HepG2 (cell line): ENCODE measurements at regions not wholly inside any gene's neighbourhood (a gene's known extent, or its start where the extent isn't known, plus 50 kb on each side); places are given as distances from the start of the nearest gene placed in this dataset.

Experiments used
- ATAC-seq: fragments of 200-7000 bp; cut with Tn5 transposase; 3 replicates; pipeline ENCODE4 v1.9.1; 2020; ENCODE audit warnings: mild to moderate bottlenecking, moderate library complexity
- BruUV-seq: library from RNA; stranded (reverse); fragments of 400-500 nt; replicated peaks from 2 replicates; lab custom pipeline; 2021; lab: Mats Ljungman, UMichigan
- CTCF ChIA-PET: fragments of 300-600 bp; formaldehyde crosslinking; extraction: SDS; loops from one replicate; lab custom pipeline; 2021; ENCODE audit warnings: low total read pairs, inconsistent platforms, low intra/inter-chr PET ratio; lab: Yijun Ruan, JAX
- POLR2A ChIA-PET: fragments of 350-600 bp; sonication (Branson Sonifier 250); formaldehyde crosslinking; loops from one replicate; lab custom pipeline; 2020; ENCODE audit warnings: antibody characterized with exemption, inconsistent platforms; lab: Yijun Ruan, JAX
- DNase-seq: peaks from one replicate; pipeline ENCODE4 v3.0.0-alpha.2; 2015; ENCODE audit warnings: low spot score
- FAIRE-seq: peaks from 3 replicates; lab custom pipeline; 2011; peaks lifted over from hg19 to GRCh38; lab: Jason Lieb, UNC
- H2AFZ ChIP-seq: one replicate; pipeline ENCODE4 v1.6.1; 2011; ENCODE audit warnings: low read length, inconsistent platforms
- H3K27ac ChIP-seq: fragments of 300-600 bp; 3 replicates; pipeline ENCODE4 v1.8.0; 2011; ENCODE audit warnings: mixed run types, mild to moderate bottlenecking, mixed read lengths, low read length, inconsistent platforms; ENCODE audit not compliant: insufficient read depth; ENCODE audit errors: extremely low read length
- H3K27me3 ChIP-seq, 2 experiments: fragments of 200-600 bp in 1 of 2; 2 replicates in 1 of 2; 3 replicates in 1 of 2; pipeline versions ENCODE4 v1.6.0 to v1.8.0; 2011; ENCODE audit warnings: low read length in 2 of 2, mild to moderate bottlenecking in 2 of 2, moderate library complexity in 2 of 2, inconsistent platforms in 1 of 2; ENCODE audit not compliant: insufficient read depth in 2 of 2, control insufficient read depth in 1 of 2
- H3K36me3 ChIP-seq, 2 experiments: fragments of 200-600 bp in 1 of 2; replicated peaks in 1 of 2; 2 replicates in 1 of 2; 3 replicates in 1 of 2; pipeline versions ENCODE4 v1.5.1 to v1.8.0; 2011; ENCODE audit warnings: low read length in 2 of 2, inconsistent platforms in 1 of 2; ENCODE audit not compliant: insufficient read depth in 2 of 2, control insufficient read depth in 1 of 2
- H3K4me1 ChIP-seq: 2 replicates; pipeline ENCODE4 v1.5.1; 2012; ENCODE audit warnings: low read length, inconsistent platforms; ENCODE audit not compliant: insufficient read depth
- H3K4me2 ChIP-seq: 2 replicates; pipeline ENCODE4 v1.6.0; 2011; ENCODE audit warnings: low read depth, low read length, inconsistent platforms
- H3K4me3 ChIP-seq, 3 experiments: fragments of 200-600 bp in 1 of 3; sonication (generic), shearing (Covaris generic) in 1 of 3; replicated peaks in 1 of 3; 2 replicates each; pipeline ENCODE4 v1.5.1; 2011 to 2016; ENCODE audit warnings: low read length in 3 of 3, inconsistent platforms in 2 of 3, low read depth in 2 of 3, mild to moderate bottlenecking in 2 of 3, control low read depth in 1 of 3, mixed read lengths in 1 of 3; ENCODE audit not compliant: insufficient read depth in 1 of 3
- H3K79me2 ChIP-seq: one replicate; pipeline ENCODE4 v1.6.1; 2011; ENCODE audit warnings: low read length, inconsistent platforms; ENCODE audit not compliant: insufficient read depth
- H3K9ac ChIP-seq: 2 replicates; pipeline ENCODE4 v1.6.0; 2011; ENCODE audit warnings: mild to moderate bottlenecking, low read depth, low read length, inconsistent platforms; ENCODE audit not compliant: insufficient read depth
- H3K9me3 ChIP-seq: 2 replicates; pipeline ENCODE4 v1.5.1; 2012; ENCODE audit warnings: mild to moderate bottlenecking, low read length
- H4K20me1 ChIP-seq: 2 replicates; pipeline ENCODE4 v1.6.0; 2011; ENCODE audit warnings: inconsistent platforms, mild to moderate bottlenecking, low read length, moderate library complexity; ENCODE audit not compliant: insufficient read depth
- ELF3 ChIP-seq: IDR thresholded peaks from 2 replicates; pipeline ENCODE4 v1.6.1; 2016; ENCODE audit warnings: missing genetic modification reagents, missing compliant biosample characterization
- HNF1A ChIP-seq, 2 experiments: sonication (generic) in 1 of 2; formaldehyde crosslinking in 1 of 2; IDR thresholded peaks; 2 replicates each; pipeline versions ENCODE4 v1.4.0 to v1.6.1; 2016 to 2020; ENCODE audit warnings: borderline replicate concordance in 1 of 2, low read depth in 1 of 2, mild to moderate bottlenecking in 1 of 2, missing genetic modification reagents in 1 of 2
- IRF1 ChIP-seq: sonication (generic); formaldehyde crosslinking; IDR thresholded peaks from 2 replicates; pipeline ENCODE4 v1.4.0; 2020; ENCODE audit warnings: low read depth, mild to moderate bottlenecking, missing genetic modification reagents
- IRF2 ChIP-seq: IDR thresholded peaks from 2 replicates; pipeline ENCODE4 v1.6.1; 2018; ENCODE audit warnings: missing genetic modification reagents, missing compliant biosample characterization
- MTF2 ChIP-seq: sonication (generic); formaldehyde crosslinking; IDR thresholded peaks from 2 replicates; pipeline ENCODE4 v1.5.0; 2020; ENCODE audit warnings: missing genetic modification reagents, borderline replicate concordance
- NRL ChIP-seq: sonication (generic); formaldehyde crosslinking; IDR thresholded peaks from 2 replicates; pipeline ENCODE4 v1.5.0; 2020; ENCODE audit warnings: missing genetic modification reagents, mild to moderate bottlenecking, moderate library complexity, borderline replicate concordance
- PHF5A ChIP-seq: IDR thresholded peaks from one replicate; pipeline ENCODE4 v1.6.1; 2018; ENCODE audit warnings: low read depth, missing genetic modification reagents; ENCODE audit not compliant: unreplicated experiment
- SMYD3 ChIP-seq: sonication (generic); formaldehyde crosslinking; IDR thresholded peaks from 2 replicates; pipeline ENCODE4 v1.8.1; 2023; ENCODE audit warnings: mild to moderate bottlenecking, missing genetic modification reagents
- SNRNP70 ChIP-seq: fragments of 200-400 bp; formaldehyde crosslinking; IDR thresholded peaks from 2 replicates; pipeline ENCODE4 v1.6.1; 2017; ENCODE audit warnings: mild to moderate bottlenecking, low read depth, low read length, moderate library complexity
- ZBTB25 ChIP-seq: IDR thresholded peaks from 2 replicates; pipeline ENCODE4 v1.6.1; 2018; ENCODE audit warnings: missing genetic modification reagents
- ZNF280D ChIP-seq: sonication (generic); formaldehyde crosslinking; IDR thresholded peaks from 2 replicates; pipeline ENCODE4 v1.5.1; 2020; ENCODE audit warnings: mild to moderate bottlenecking, missing genetic modification reagents
- ZNF350 ChIP-seq: sonication (generic); formaldehyde crosslinking; IDR thresholded peaks from 2 replicates; pipeline ENCODE4 v1.4.0; 2020; ENCODE audit warnings: mild to moderate bottlenecking, low read depth, missing genetic modification reagents, borderline replicate concordance
- ZNF510 ChIP-seq: sonication (generic); formaldehyde crosslinking; IDR thresholded peaks from 2 replicates; pipeline ENCODE4 v1.4.0; 2020; ENCODE audit warnings: low read depth, mild to moderate bottlenecking, missing genetic modification reagents
- ZNF605 ChIP-seq: sonication (generic); formaldehyde crosslinking; IDR thresholded peaks from 2 replicates; pipeline ENCODE4 v1.8.0; 2022; ENCODE audit warnings: mild to moderate bottlenecking, missing genetic modification reagents
- ZNF775 ChIP-seq: sonication (generic); formaldehyde crosslinking; IDR thresholded peaks from 2 replicates; pipeline ENCODE4 v1.4.0; 2020; ENCODE audit warnings: missing genetic modification reagents, mild to moderate bottlenecking, moderate library complexity, borderline replicate concordance
- ZNF883 ChIP-seq: sonication (generic); formaldehyde crosslinking; IDR thresholded peaks from 2 replicates; pipeline ENCODE4 v1.5.1; 2020; ENCODE audit warnings: mild to moderate bottlenecking, missing genetic modification reagents; ENCODE audit errors: not compliant biosample characterization
- WGBS: methylation state at CpG from one replicate; pipeline ENCODE4 v1.1.6; 2017; ENCODE audit warnings: low lambda C conversion rate; 5-methylcytosine and 5-hydroxymethylcytosine counted together
- in situ Hi-C: cut with HindIII; loops from 2 replicates; pipeline ENCODE4 v1.10.0; 2017; ENCODE audit warnings: low pct_unique_long_range_greater_than_20kb; ENCODE audit not compliant: extremely low pct_ligation_motif_present
- intact Hi-C: fragments of 100-400 bp; cut with micrococcal nuclease; formaldehyde crosslinking; loops from one replicate; pipeline ENCODE4 v1.10.0; 2022; ENCODE audit not compliant: unreplicated experiment

GRCh38 chr22:22193923-22194322, 50.7 kb upstream of the VPREB1 start:
- H3K4me2 ChIP-seq = no peak overlapping the region
- POLR2A ChIA-PET = no interaction called here
- H3K36me3 ChIP-seq = no peaks in the 10 kb centered on the region
- H3K27ac ChIP-seq = no peak overlapping the region
- ATAC-seq = no peak
- intact Hi-C loops = loop anchor here (2.0 kb wide), 1 partner anchor 37 kb away; no protein-coding TSS in a partner anchor
- H3K9me3 ChIP-seq = no peaks in the 10 kb centered on the region
- in situ Hi-C loops = no loop called here
- no peak overlapping the region for H3K4me3 ChIP-seq
- WGBS = 31% methylated on average over 2 of the region's 2 CpGs
- no peaks in the 10 kb centered on the region for H4K20me1 ChIP-seq
- DNase-seq = no peak
- no TSS peak for BruUV-seq
- peaks cover 1 to 7% of the 10 kb centered on the region in 2 experiments; a peak in 4 of 5 replicates for H3K27me3 ChIP-seq
- no peaks in the 10 kb centered on the region for H3K79me2 ChIP-seq
- H3K4me1 ChIP-seq = no peaks in the 10 kb centered on the region
- CTCF ChIA-PET = no interaction called here
- H3K9ac ChIP-seq = no peak overlapping the region
- H2AFZ ChIP-seq = no peak overlapping the region
- FAIRE-seq = no peak
- TF ChIP-seq MTF2 (CRISPR knock-in tag) = no peak
- TF ChIP-seq ZBTB25 (CRISPR knock-in tag) = no peak
- TF ChIP-seq SNRNP70 = no peak
- TF ChIP-seq HNF1A (IDR thresholded peaks at IDR 0.05; ENCODE audit: low read depth) = no peak
- no peak for TF ChIP-seq HNF1A (CRISPR knock-in tag; IDR thresholded peaks at IDR 0.05; ENCODE audit: borderline replicate concordance)
- no peak for TF ChIP-seq PHF5A
- TF ChIP-seq ZNF605 = no peak
- TF ChIP-seq ZNF510 = no peak
- TF ChIP-seq SMYD3 (CRISPR knock-in tag) = no peak
- TF ChIP-seq ZNF280D (CRISPR knock-in tag) = no peak
- TF ChIP-seq ZNF775 (CRISPR knock-in tag) = no peak
- TF ChIP-seq IRF2 = no peak
- no peak for TF ChIP-seq ZNF883 (CRISPR knock-in tag)
- no peak for TF ChIP-seq NRL (CRISPR knock-in tag)
- TF ChIP-seq ZNF350 (CRISPR knock-in tag) = no peak
- TF ChIP-seq IRF1 (CRISPR knock-in tag) = no peak
- no peak for TF ChIP-seq ELF3 (CRISPR knock-in tag)
